H1 (cell line): ENCODE measurements at regions not wholly inside any gene's neighbourhood (a gene's known extent, or its start where the extent isn't known, plus 50 kb on each side); places are given as distances from the start of the nearest gene placed in this dataset.

Source experiments
- CTCF ChIP-seq, 3 experiments: IDR thresholded peaks; 1 replicate in 2 of 3; 2 replicates in 1 of 3; pipeline versions ENCODE4 v1.5.1 to v1.6.1; 2011; ENCODE audit warnings: low read length in 3 of 3, mild to moderate bottlenecking in 3 of 3, inconsistent platforms in 2 of 3, low read depth in 1 of 3, moderate library complexity in 1 of 3; ENCODE audit not compliant: insufficient read depth in 1 of 3; ENCODE audit errors: control extremely low read depth in 1 of 3
- POU5F1 ChIP-seq: IDR thresholded peaks from 2 replicates; pipeline ENCODE4 v1.6.1; 2011; ENCODE audit warnings: low read depth, mild to moderate bottlenecking, low read length, moderate library complexity
- RAD21 ChIP-seq, 2 experiments: IDR thresholded peaks in 1 of 2; conservative IDR thresholded peaks in 1 of 2; 2 replicates each; pipeline ENCODE4 v1.6.1; 2011; ENCODE audit warnings: low read depth in 2 of 2, low read length in 2 of 2, improper control_type of control experiment in 1 of 2, inconsistent platforms in 1 of 2, mild to moderate bottlenecking in 1 of 2, moderate library complexity in 1 of 2

- TF ChIP-seq CTCF (IDR thresholded peaks at IDR 0.05; ENCODE audit: control extremely low read depth in 1 of 3, insufficient read depth in 1 of 3, low read depth in 1 of 3, low read length in 3 of 3) (no peak), POU5F1 (no peak), RAD21 (IDR thresholded peaks at IDR 0.05 in 1 of 2, conservative IDR thresholded peaks at IDR 0.05 in 1 of 2; ENCODE audit: low read depth in 2 of 2, low read length in 2 of 2) (no peak)
These were observed 307.4 kb upstream of the CNR1 start for GRCh38 chr6:88473589-88473988.
